EH (cell line): ENCODE measurements at regions not wholly inside any gene's neighbourhood (a gene's known extent, or its start where the extent isn't known, plus 50 kb on each side); places are given as distances from the start of the nearest gene placed in this dataset.
"Not testable (repeated sequence)": the region's sequence is repeated elsewhere in the genome, so short reads cannot be mapped to it uniquely, and the experiment has no call there.

Source experiments
- DNase-seq: peaks from one replicate; pipeline ENCODE4 v3.0.0-alpha.2; 2015; ENCODE audit warnings: low read depth

GRCh38 chr10:118871244-118871865, 116.6 kb upstream of the CACUL1 start:
- DNase-seq, result no peak

DNA sequence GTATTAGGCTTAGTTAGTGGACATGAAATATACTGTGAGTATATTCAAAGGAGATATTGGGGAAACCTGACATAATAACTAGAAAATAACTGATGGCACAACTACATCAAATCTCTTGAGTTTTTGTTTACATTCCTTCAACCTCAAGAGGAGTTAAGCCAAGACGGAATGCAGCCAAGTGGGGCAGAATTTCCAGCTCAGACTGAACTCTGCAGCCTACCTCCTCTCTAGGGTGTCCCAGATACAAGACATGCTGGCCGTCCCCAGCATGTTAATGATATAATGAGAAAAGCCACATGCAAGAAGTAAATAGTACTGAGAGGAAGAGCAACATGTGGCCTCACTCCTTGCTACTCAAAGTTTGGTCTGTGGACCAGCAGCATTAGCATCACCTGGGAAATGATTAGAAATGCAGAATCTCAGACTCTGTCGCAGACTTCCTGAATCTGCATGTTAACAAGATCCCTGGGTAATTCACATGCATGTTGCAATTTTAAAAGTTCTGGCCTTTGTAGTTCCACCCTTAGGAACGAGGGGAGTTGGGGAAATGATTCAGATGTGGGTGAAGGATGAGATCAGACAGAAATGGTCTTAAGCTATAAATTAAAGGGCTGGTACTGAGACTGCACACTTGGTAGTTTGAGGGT, 118.4 kb upstream of the CACUL1 start:
- peak; percentile 25 for DNase-seq

- DNase-seq, result peak; percentile 16
Observed at GRCh38 chr10:118873738-118874105, 119.0 kb upstream of the CACUL1 start.

DNA sequence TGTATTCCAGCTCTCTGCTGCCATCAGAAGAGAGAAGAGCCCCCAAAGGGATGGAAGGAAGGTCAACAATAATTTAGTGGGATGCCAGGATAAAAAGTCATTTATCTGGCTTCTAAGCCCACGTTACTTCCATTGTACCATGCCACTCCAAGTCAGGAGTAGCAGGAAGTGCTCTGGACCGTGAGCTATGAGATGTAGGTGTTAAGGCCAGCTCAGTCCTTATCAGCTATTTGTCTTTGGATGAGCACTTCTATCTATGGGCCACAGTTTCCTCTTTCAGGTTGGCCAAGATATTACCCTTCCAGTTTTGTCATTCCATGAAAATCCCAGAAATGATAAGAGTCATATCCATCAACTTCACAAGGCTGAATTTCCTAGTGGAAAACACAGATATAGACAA, 119.4 kb upstream of the CACUL1 start:
- no peak for DNase-seq

GRCh38 chr10:118875087-118875486, 120.3 kb upstream of the CACUL1 start:
- DNase-seq, result no peak

GRCh38 chr10:118882741-118883140, 128.0 kb upstream of the CACUL1 start:
- DNase-seq, result no peak

GRCh38 chr10:118892255-118892654, 137.3 kb upstream of the NANOS1 start:
- no peak for DNase-seq

DNA sequence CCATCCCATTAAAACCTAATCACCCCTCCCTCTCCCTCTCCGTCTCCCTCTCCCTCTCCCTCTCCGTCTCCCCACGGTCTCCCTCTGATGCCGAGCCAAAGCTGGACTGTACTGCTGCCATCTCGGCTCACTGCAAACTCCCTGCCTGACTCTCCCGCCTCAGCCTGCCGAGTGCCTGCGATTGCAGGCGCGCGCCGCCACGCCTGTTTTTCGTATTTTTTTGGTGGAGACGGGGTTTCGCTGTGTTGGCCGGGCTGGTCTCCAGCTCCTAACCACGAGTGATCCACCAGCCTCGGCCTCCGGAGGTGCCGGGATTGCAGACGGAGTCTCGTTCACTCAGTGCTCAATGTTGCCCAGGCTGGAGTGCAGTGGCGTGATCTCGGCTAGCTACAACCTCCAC, 134.6 kb upstream of the NANOS1 start:
- DNase-seq, result not testable (repeated sequence)

- no peak for DNase-seq
Observed at GRCh38 chr10:118900617-118901016, 128.9 kb upstream of the NANOS1 start.

- no peak for DNase-seq
Observed at GRCh38 chr10:118901380-118901779, 128.1 kb upstream of the NANOS1 start.

DNA sequence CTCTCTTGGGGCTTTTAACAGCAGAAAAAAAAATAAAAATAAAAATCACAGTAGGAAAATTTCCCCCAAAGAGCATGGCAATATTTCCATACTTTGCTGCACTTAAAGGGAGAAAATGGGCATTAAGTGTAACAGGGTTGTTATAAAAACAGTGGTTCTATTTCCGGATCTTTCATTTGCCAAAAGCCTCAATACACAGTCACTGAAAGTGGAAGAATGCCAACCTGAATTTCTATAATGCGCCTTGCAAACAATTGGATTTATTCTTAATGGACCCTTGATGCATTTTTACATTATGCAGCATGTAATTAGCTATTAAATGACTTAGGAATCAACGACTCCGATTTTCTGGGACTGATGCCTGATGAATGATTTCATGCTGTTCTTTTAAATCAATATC, 127.6 kb upstream of the NANOS1 start:
- no peak for DNase-seq

DNA sequence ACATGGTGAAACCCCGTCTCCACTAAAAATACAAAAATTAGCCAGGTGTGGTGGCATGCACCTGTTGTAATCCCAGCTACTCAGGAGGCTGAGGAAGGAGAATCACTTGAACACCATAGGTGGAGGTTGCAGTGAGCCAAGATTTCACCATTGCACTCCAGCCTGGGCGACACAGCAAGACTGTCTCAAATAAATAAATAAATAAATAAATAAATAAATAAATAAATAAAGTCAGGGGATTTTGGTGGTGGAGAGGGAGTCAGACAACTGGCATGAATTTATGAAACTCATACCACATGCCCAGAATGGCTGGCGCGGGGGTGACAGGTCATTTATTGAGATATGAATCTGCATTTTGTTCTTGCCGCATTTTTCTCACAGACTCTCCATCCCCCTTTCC, 126.9 kb upstream of the NANOS1 start:
- DNase-seq, result not testable (repeated sequence)

DNA sequence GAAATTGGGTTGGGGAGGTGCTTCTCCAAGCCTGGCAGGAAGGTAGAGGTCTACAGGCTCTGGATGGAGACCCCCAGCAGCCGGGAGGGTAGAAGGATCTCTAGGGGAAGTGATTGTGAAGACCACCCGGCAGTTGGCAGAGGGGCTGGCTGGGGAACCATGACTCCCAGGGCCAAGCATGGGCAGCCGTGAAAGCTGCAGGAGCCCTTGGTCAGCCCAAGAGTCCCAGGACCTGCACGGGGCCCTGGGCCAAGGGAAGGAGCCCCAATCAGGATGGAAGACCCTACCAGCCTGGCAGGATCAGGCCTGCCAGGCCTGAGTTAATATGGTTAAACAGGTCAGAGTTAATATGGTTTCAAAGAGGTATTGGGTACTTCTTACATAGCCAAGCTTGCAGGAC, 126.3 kb upstream of the NANOS1 start:
- no peak for DNase-seq

DNA sequence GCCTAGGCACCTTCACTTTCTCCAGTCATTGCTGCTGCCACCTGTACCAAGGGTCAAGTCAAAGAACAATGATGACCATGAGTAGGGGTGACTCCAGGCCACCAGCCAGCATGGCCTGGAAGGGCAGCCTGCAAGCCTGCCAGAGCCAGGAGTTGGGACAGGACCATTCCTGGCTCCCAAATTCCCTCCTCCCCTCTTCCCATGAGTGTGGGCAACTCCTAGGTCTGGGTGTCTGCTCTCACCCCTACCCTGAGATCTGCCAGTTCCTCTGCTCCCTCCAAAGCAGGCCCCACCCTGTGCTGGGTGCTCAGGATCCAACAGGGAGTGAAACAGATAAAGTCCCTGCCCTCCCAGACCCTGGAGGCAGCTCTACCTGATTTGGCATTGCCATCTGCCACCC, 125.8 kb upstream of the NANOS1 start:
- DNase-seq, result no peak

GRCh38 chr10:118904286-118904685, 125.2 kb upstream of the NANOS1 start:
- no peak for DNase-seq

DNA sequence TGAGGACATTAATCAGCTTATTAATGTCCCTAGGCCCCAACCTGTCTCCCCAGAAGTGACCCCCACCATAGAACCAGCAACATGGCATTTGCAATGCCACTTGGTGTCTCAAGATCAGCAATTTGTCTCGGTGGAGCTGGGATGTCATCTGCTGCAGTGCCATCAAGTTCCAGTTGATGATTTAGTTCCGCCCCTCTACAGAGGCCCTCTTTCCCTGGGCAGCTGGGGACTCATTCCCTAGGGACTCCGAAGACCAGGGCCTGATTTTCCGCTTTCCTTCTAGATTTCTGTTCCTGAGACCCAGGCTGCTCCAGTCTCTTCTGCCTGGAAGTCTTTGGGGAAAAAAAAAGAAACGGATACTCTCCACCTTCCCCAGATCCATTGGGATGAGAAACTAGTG, 122.5 kb upstream of the NANOS1 start:
- DNase-seq, result no peak

DNA sequence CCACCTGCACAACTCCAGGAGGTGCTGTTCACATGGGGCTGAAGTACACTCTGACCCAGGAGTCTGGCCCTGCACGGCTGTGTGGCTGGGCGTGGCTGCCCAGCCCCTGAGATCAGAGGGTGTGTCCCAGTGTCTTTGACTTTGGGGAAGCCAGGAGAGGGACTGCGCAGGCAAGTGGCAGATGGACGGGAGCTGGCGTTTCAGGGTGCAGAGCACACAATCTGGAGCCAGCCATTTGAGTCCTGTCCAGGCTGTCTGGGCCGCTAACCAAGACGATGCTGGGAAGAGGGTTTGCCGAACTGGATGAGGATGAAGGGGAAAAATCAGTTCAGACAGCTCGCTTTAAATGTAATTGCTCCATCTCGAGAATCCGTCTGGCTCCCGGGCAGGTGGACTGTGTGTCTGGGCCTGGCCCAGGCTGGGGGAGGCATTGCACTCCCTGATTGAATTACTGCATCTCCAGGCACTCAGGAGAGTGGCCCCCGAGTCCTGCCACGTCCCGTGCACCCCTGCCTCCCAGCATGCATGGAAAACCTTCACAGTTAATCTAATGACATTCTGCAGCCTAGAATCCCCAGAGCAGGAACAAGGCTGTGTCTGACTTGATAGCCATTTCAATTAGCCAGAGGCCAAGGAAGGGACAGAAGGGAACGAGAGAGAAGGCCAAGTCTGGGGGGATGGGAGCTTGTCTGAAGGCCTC, 120.8 kb upstream of the NANOS1 start:
- DNase-seq, result no peak

- DNase-seq, result no peak
Observed at GRCh38 chr10:118910702-118911101, 118.8 kb upstream of the NANOS1 start.

DNA sequence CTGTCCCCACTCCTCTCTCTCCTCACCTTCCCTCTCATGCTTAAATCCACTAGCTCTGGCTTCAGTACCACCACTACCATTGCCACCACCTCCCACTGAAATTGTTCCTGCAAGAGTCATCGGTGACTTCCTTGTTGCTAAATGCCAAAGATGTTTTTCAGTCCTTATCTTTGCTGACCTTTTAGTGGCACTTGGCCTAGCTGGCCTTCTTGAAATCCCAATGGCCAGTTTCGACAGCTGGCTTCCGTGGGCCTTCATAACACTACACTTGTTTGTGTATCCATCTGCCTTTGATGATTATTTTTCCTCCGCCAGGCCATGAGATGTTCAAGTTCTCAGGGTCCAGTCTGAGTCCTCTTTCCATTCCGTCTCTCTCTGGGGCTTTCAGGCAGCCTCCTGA, 118.2 kb upstream of the NANOS1 start:
- DNase-seq, result peak; percentile 70

DNA sequence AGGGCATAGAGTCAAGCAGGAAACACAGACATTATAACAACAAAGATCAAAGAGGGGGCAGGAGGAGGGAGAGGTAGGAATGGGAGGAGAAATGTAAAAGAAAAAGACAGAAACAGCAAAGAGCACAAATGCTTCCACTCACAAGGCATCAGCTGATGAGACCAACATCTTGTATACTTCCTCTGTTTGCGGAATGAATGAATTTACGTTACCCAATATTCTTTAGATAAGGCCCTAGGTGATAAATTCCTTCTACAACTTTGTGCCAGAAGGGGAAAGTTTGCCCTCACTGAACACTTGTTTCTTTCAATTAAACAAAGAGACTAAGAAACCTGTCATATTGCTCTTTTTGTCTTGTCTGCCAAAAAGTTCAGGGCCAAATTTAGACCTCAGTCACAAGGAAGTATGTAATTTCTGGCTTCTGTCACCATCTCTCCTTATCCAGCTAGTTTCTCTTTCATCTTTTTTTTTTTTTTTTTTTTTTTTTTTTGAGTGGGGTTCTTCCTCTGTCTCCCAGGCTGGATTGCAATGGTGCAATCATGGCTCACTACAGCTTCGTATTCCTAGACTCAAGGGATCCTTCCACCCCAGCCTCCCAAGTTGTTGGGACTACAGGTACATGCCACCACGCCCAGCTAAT, 116.4 kb upstream of the NANOS1 start:
- DNase-seq, result no peak

GRCh38 chr10:118913825-118914224, 115.7 kb upstream of the NANOS1 start:
- DNase-seq, result no peak

GRCh38 chr10:118914629-118915028, 114.9 kb upstream of the NANOS1 start:
- DNase-seq, result no peak

DNA sequence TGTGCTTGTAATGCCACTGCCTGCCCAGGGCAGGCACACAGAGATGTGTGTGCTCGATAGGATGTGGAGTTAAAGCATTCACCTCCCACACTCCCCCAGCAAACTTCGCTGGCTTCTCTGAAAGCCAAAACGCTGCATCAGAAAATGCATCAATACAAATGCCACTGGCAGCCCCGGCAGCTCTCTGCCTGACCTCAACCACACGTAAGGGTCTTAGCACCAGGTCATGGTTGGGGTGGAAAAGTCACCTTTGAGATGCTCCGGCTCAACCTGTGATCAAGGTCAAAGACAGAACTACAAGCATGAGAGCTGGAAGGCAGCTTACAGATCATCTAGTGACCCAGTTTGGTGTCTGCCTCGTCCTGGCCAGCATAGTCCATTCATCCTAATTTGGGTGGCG, 114.4 kb upstream of the NANOS1 start:
- DNase-seq, result no peak
